HG03342 (cell line): ENCODE measurements at regions not wholly inside any gene's neighbourhood (a gene's known extent, or its start where the extent isn't known, plus 50 kb on each side); places are given as distances from the start of the nearest gene placed in this dataset.

Experiments
- ATAC-seq: cut with Tn5 transposase; IDR thresholded peaks from one replicate; pipeline ENCODE4 v1.9.1; 2021; ENCODE audit warnings: mild to moderate bottlenecking, moderate library complexity; ENCODE audit not compliant: unreplicated experiment

- ATAC-seq, result no peak
These were observed 75.8 kb downstream of the CCDC34 start for GRCh38 chr11:27287205-27287604.

GRCh38 chr11:27285761-27286160, 77.3 kb downstream of the CCDC34 start:
- no peak for ATAC-seq

GRCh38 chr11:27282806-27283205, 80.2 kb downstream of the CCDC34 start:
- ATAC-seq, result no peak

GRCh38 chr11:27281740-27282590, 81.0 kb downstream of the CCDC34 start:
- no peak for ATAC-seq

- ATAC-seq, result no peak
These were observed 81.7 kb downstream of the CCDC34 start for GRCh38 chr11:27281276-27281675.

- ATAC-seq, result no peak
These were observed 82.9 kb downstream of the CCDC34 start for GRCh38 chr11:27280140-27280539.

GRCh38 chr11:27279460-27279859, 83.6 kb downstream of the CCDC34 start:
- no peak for ATAC-seq

GRCh38 chr11:27277843-27278242, 85.2 kb downstream of the CCDC34 start:
- no peak for ATAC-seq

GRCh38 chr11:27276141-27276540, 86.9 kb downstream of the CCDC34 start:
- no peak for ATAC-seq

- no peak for ATAC-seq
These were observed 88.1 kb downstream of the CCDC34 start for GRCh38 chr11:27274854-27275395.

GRCh38 chr11:27266125-27266524, 96.9 kb downstream of the CCDC34 start:
- no peak for ATAC-seq

GRCh38 chr11:27263986-27264385, 99.0 kb downstream of the CCDC34 start:
- ATAC-seq, result no peak

- no peak for ATAC-seq
These were observed 100.0 kb downstream of the CCDC34 start for GRCh38 chr11:27263046-27263445.

- ATAC-seq, result no peak
These were observed 107.6 kb downstream of the CCDC34 start for GRCh38 chr11:27255447-27255828.

GRCh38 chr11:27254744-27255446, 108.1 kb downstream of the CCDC34 start:
- no peak for ATAC-seq

GRCh38 chr11:27253224-27253623, 109.8 kb downstream of the CCDC34 start:
- ATAC-seq, result no peak

- ATAC-seq, result no peak
These were observed 111.9 kb downstream of the CCDC34 start for GRCh38 chr11:27250867-27251665.

GRCh38 chr11:27248576-27249509, 114.2 kb downstream of the CCDC34 start:
- ATAC-seq, result no peak

- no peak for ATAC-seq
These were observed 115.4 kb downstream of the CCDC34 start for GRCh38 chr11:27247660-27248059.

- ATAC-seq, result no peak
These were observed 116.1 kb downstream of the CCDC34 start for GRCh38 chr11:27246925-27247324.
